H1 (cell line): ENCODE measurements at regions not wholly inside any gene's neighbourhood (a gene's known extent, or its start where the extent isn't known, plus 50 kb on each side); places are given as distances from the start of the nearest gene placed in this dataset.

Experiments
- CTCF ChIA-PET: fragments of 300-600 bp; sonication (Branson Sonifier 250); formaldehyde crosslinking; loops from one replicate; lab custom pipeline; 2021; ENCODE audit not compliant: partially characterized antibody; lab: Charles Lee
- POLR2A ChIA-PET: fragments of 300-600 bp; sonication (Branson Sonifier 250); formaldehyde crosslinking; loops from one replicate; lab custom pipeline; 2021; ENCODE audit warnings: inconsistent platforms; ENCODE audit not compliant: partially characterized antibody; lab: Charles Lee
- DNase-seq, 2 experiments: peaks; one replicate each; pipeline versions ENCODE4 v3.0.0 to v3.0.0-alpha.2; 2010 to 2022; ENCODE audit warnings: low spot score in 2 of 2, low read depth in 1 of 2, mixed read lengths in 1 of 2
- FAIRE-seq: peaks from 2 replicates; lab custom pipeline; 2011; peaks lifted over from hg19 to GRCh38; lab: Jason Lieb, UNC
- H2AFZ ChIP-seq: 2 replicates; pipeline ENCODE4 v1.8.1; 2012; ENCODE audit warnings: low read length, inconsistent platforms
- H2AK5ac ChIP-seq: 2 replicates; pipeline ENCODE4 v1.6.1; 2013; ENCODE audit warnings: low read depth, low read length
- H2BK120ac ChIP-seq: replicated peaks from 2 replicates; pipeline ENCODE3; 2013; ENCODE audit warnings: low read depth, low read length, inconsistent platforms
- H2BK12ac ChIP-seq: 2 replicates; pipeline ENCODE4 v1.6.1; 2013; ENCODE audit warnings: low read depth, low read length
- H2BK15ac ChIP-seq: 2 replicates; pipeline ENCODE4 v1.6.1; 2013; ENCODE audit warnings: low read length
- H2BK20ac ChIP-seq: 2 replicates; pipeline ENCODE4 v1.6.1; 2013; ENCODE audit warnings: low read length
- H2BK5ac ChIP-seq: 2 replicates; pipeline ENCODE4 v1.6.1; 2013; ENCODE audit warnings: low read depth, low read length
- H3K14ac ChIP-seq: 2 replicates; pipeline ENCODE4 v1.6.1; 2013; ENCODE audit warnings: inconsistent platforms; ENCODE audit not compliant: insufficient read length
- H3K18ac ChIP-seq: 2 replicates; pipeline ENCODE4 v1.6.1; 2013; ENCODE audit warnings: low read length; ENCODE audit errors: extremely low read depth
- H3K23ac ChIP-seq: 2 replicates; pipeline ENCODE4 v1.6.1; 2013; ENCODE audit warnings: inconsistent platforms; ENCODE audit not compliant: insufficient read length
- H3K23me2 ChIP-seq: 2 replicates; pipeline ENCODE4 v1.6.1; 2013; ENCODE audit warnings: low read depth, low read length
- H3K27ac ChIP-seq: 2 replicates; pipeline ENCODE4 v1.6.1; 2011; ENCODE audit warnings: low read depth, low read length, inconsistent platforms
- H3K27me3 ChIP-seq, 4 experiments: replicated peaks in 1 of 4; 1 replicate in 1 of 4; 2 replicates in 3 of 4; pipeline versions ENCODE4 v1.6.1 to v1.8.1; 2011 to 2013; ENCODE audit warnings: low read length in 3 of 4, mild to moderate bottlenecking in 3 of 4, inconsistent platforms in 2 of 4, mixed read lengths in 2 of 4, moderate library complexity in 1 of 4; ENCODE audit not compliant: control insufficient read depth in 3 of 4, insufficient read depth in 3 of 4; ENCODE audit errors: extremely low read depth in 1 of 4
- H3K36me3 ChIP-seq, 4 experiments: 2 replicates each; pipeline versions ENCODE4 v1.6.1 to v1.8.1; 2011 to 2013; ENCODE audit warnings: mild to moderate bottlenecking in 4 of 4, low read length in 3 of 4, moderate library complexity in 2 of 4, control low read depth in 1 of 4, inconsistent platforms in 1 of 4; ENCODE audit not compliant: insufficient read depth in 4 of 4, control insufficient read depth in 2 of 4
- H3K4ac ChIP-seq: replicated peaks from 2 replicates; pipeline ENCODE3; 2013; ENCODE audit warnings: low read length, low read depth, mixed read lengths, inconsistent platforms; ENCODE audit not compliant: insufficient read length
- H3K4me1 ChIP-seq, 4 experiments: replicated peaks in 1 of 4; 1 replicate in 1 of 4; 2 replicates in 3 of 4; pipeline versions ENCODE4 v1.6.1 to v1.8.1; 2011 to 2013; ENCODE audit warnings: low read length in 3 of 4, inconsistent platforms in 2 of 4, mixed read lengths in 1 of 4; ENCODE audit not compliant: insufficient read depth in 4 of 4, control insufficient read depth in 3 of 4
- H3K4me2 ChIP-seq, 2 experiments: 2 replicates each; pipeline versions ENCODE4 v1.6.1 to v1.8.1; 2011 to 2013; ENCODE audit warnings: low read depth in 2 of 2, low read length in 2 of 2, control low read depth in 1 of 2, inconsistent platforms in 1 of 2, mild to moderate bottlenecking in 1 of 2; ENCODE audit not compliant: insufficient read depth in 1 of 2
- H3K4me3 ChIP-seq, 4 experiments: fragments of 200-600, 300-600 bp in 1 of 4; sonication (generic), shearing (Covaris generic), sonication (Bioruptor Twin) in 1 of 4; 2 replicates each; pipeline versions ENCODE4 v1.5.1 to v1.8.1; 2011 to 2016; ENCODE audit warnings: low read length in 4 of 4, low read depth in 3 of 4, control low read depth in 2 of 4, inconsistent platforms in 2 of 4, mild to moderate bottlenecking in 2 of 4, mixed read lengths in 1 of 4, moderate library complexity in 1 of 4; ENCODE audit not compliant: insufficient read depth in 2 of 4; ENCODE audit errors: extremely low read depth in 1 of 4
- H3K56ac ChIP-seq: replicated peaks from 2 replicates; pipeline ENCODE3; 2013; ENCODE audit warnings: low read depth, mild to moderate bottlenecking, mixed read lengths, low read length, inconsistent platforms; ENCODE audit not compliant: insufficient read length
- H3K79me1 ChIP-seq: 2 replicates; pipeline ENCODE4 v1.6.1; 2013; ENCODE audit warnings: low read depth, low read length, control low read depth
- H3K79me2 ChIP-seq, 2 experiments: 2 replicates each; pipeline versions ENCODE4 v1.6.1 to v1.8.1; 2012 to 2013; ENCODE audit warnings: low read length in 2 of 2, mild to moderate bottlenecking in 2 of 2, inconsistent platforms in 1 of 2; ENCODE audit not compliant: insufficient read depth in 2 of 2, control insufficient read depth in 1 of 2
- H3K9ac ChIP-seq, 4 experiments: replicated peaks in 1 of 4; 1 replicate in 1 of 4; 2 replicates in 3 of 4; pipeline versions ENCODE4 v1.6.1 to v1.8.1; 2011 to 2013; ENCODE audit warnings: low read depth in 3 of 4, low read length in 3 of 4, control low read depth in 2 of 4, mild to moderate bottlenecking in 2 of 4, moderate library complexity in 2 of 4, inconsistent platforms in 1 of 4; ENCODE audit errors: extremely low read depth in 1 of 4
- H3K9me3 ChIP-seq, 2 experiments: 2 replicates each; pipeline versions ENCODE4 v1.6.1 to v1.8.1; 2012 to 2013; ENCODE audit warnings: mild to moderate bottlenecking in 2 of 2, moderate library complexity in 2 of 2, control low read depth in 1 of 2, inconsistent platforms in 1 of 2, low read depth in 1 of 2, low read length in 1 of 2, mixed read lengths in 1 of 2; ENCODE audit not compliant: insufficient read depth in 2 of 2
- H4K20me1 ChIP-seq, 2 experiments: replicated peaks in 1 of 2; 2 replicates each; pipeline versions ENCODE3 to v1.8.1; 2011 to 2013; ENCODE audit warnings: inconsistent platforms in 2 of 2, low read length in 2 of 2, mild to moderate bottlenecking in 1 of 2; ENCODE audit not compliant: insufficient read depth in 2 of 2, control insufficient read depth in 1 of 2
- H4K5ac ChIP-seq: 2 replicates; pipeline ENCODE4 v1.6.1; 2013; ENCODE audit warnings: low read length, low read depth, mixed read lengths, inconsistent platforms; ENCODE audit not compliant: insufficient read length
- H4K8ac ChIP-seq: 2 replicates; pipeline ENCODE4 v1.8.0; 2013; ENCODE audit warnings: mild to moderate bottlenecking, moderate library complexity, low read length, inconsistent platforms; ENCODE audit not compliant: insufficient read depth; ENCODE audit errors: extremely low read depth
- H4K91ac ChIP-seq: replicated peaks from 2 replicates; pipeline ENCODE3; 2013; ENCODE audit warnings: low read length, mixed read lengths, inconsistent platforms; ENCODE audit not compliant: insufficient read length
- BCL11A ChIP-seq, 2 experiments: IDR thresholded peaks; one replicate each; pipeline ENCODE4 v1.6.1; 2011; ENCODE audit warnings: low read depth in 2 of 2, low read length in 2 of 2, mild to moderate bottlenecking in 2 of 2
- CTCF ChIP-seq, 3 experiments: IDR thresholded peaks; 1 replicate in 2 of 3; 2 replicates in 1 of 3; pipeline versions ENCODE4 v1.5.1 to v1.6.1; 2011; ENCODE audit warnings: low read length in 3 of 3, mild to moderate bottlenecking in 3 of 3, inconsistent platforms in 2 of 3, low read depth in 1 of 3, moderate library complexity in 1 of 3; ENCODE audit not compliant: insufficient read depth in 1 of 3; ENCODE audit errors: control extremely low read depth in 1 of 3
- EGR1 ChIP-seq: IDR thresholded peaks from 2 replicates; pipeline ENCODE4 v1.6.1; 2011; ENCODE audit warnings: low read depth, low read length, borderline replicate concordance
- FOSL1 ChIP-seq: IDR thresholded peaks from 2 replicates; pipeline ENCODE4 v1.6.1; 2011; ENCODE audit warnings: mild to moderate bottlenecking, low read depth, low read length, moderate library complexity; ENCODE audit not compliant: insufficient read depth
- GTF2F1 ChIP-seq: IDR thresholded peaks from 2 replicates; pipeline ENCODE4 v1.6.1; 2012; ENCODE audit warnings: low read depth, low read length, improper control_type of control experiment, borderline replicate concordance
- JUND ChIP-seq: IDR thresholded peaks from 2 replicates; pipeline ENCODE4 v1.6.1; 2011; ENCODE audit warnings: mild to moderate bottlenecking, improper control_type of control experiment, low read length
- PHF8 ChIP-seq: fragments of 200-600 bp; sonication (generic); conservative IDR thresholded peaks from 2 replicates; pipeline ENCODE4 v1.7.1; 2012; ENCODE audit warnings: low read depth, mild to moderate bottlenecking, inconsistent platforms, low read length, moderate library complexity
- SIX5 ChIP-seq: IDR thresholded peaks from 2 replicates; pipeline ENCODE4 v1.6.1; 2011; ENCODE audit warnings: mild to moderate bottlenecking, low read depth, low read length
- TEAD4 ChIP-seq: IDR thresholded peaks from 2 replicates; pipeline ENCODE4 v1.6.1; 2012; ENCODE audit warnings: low read depth, low read length, inconsistent platforms, mixed read lengths
- WGBS, 2 experiments: shearing (Covaris generic) in 1 of 2; methylation state at CpG; one replicate each; pipeline versions ENCODE4 v1.1.6 to v1.1.7; 2013 to 2015; ENCODE audit warnings: low lambda C conversion rate in 2 of 2, mixed read lengths in 2 of 2, inconsistent platforms in 1 of 2, low coverage in 1 of 2, missing lambda C conversion rate in 1 of 2; ENCODE audit not compliant: insufficient replicate concordance in 2 of 2, insufficient coverage in 1 of 2, insufficient read length in 1 of 2; ENCODE audit errors: extremely low coverage in 1 of 2, missing lambda C conversion rate in 1 of 2; 5-methylcytosine and 5-hydroxymethylcytosine counted together
- TF ChIP-seq, protein P1 (sequence below): IDR thresholded peaks from 2 replicates; pipeline ENCODE4 v1.6.1; 2012; ENCODE audit warnings: low read length, inconsistent platforms

- H3K56ac ChIP-seq: no peak overlapping the region
- H3K9me3 ChIP-seq: no peaks in the 10 kb centered on the region
- 88% methylated on average over 5 of the region's 5 CpGs; no CpG with 5 or more reads in 1 of the 2 experiments for WGBS, 2 experiments
- H3K4me2 ChIP-seq: no peak overlapping the region
- FAIRE-seq (no peak), DNase-seq (no peak)
- CTCF ChIA-PET: interaction anchor here (0.5 to 2.0 kb wide), 4 partner anchors 10 to 521 kb away, joined by 3 to 4 read pairs (median 4); no protein-coding TSS in a partner anchor
- H2BK5ac ChIP-seq: no peak overlapping the region
- no peak overlapping the region for H4K5ac ChIP-seq
- H3K14ac ChIP-seq: no peak overlapping the region
- no peaks in the 10 kb centered on the region for H4K20me1 ChIP-seq
- no peak overlapping the region for H3K4ac ChIP-seq
- H2AFZ ChIP-seq: no peak overlapping the region
- H3K4me1 ChIP-seq: no peaks in the 10 kb centered on the region
- H3K79me2 ChIP-seq: no peaks in the 10 kb centered on the region
- no peak overlapping the region for H4K91ac ChIP-seq
- H3K23ac ChIP-seq: no peak overlapping the region
- H3K27ac ChIP-seq: no peak overlapping the region
- no peak overlapping the region for H3K18ac ChIP-seq
- no peak overlapping the region for H2BK15ac ChIP-seq
- H2AK5ac ChIP-seq: no peak overlapping the region
- H3K23me2 ChIP-seq: no peaks in the 10 kb centered on the region
- no peak overlapping the region for H2BK12ac ChIP-seq
- no peaks in the 10 kb centered on the region for H3K27me3 ChIP-seq
- H3K9ac ChIP-seq: no peak overlapping the region
- no peak overlapping the region for H2BK20ac ChIP-seq
- H3K36me3 ChIP-seq: no peaks in the 10 kb centered on the region
- no peak overlapping the region for H3K4me3 ChIP-seq
- no peak overlapping the region for H2BK120ac ChIP-seq
- H3K79me1 ChIP-seq: no peaks in the 10 kb centered on the region
- no peak overlapping the region for H4K8ac ChIP-seq
- POLR2A ChIA-PET: no interaction called here
- TF ChIP-seq PHF8 (no peak), FOSL1 (no peak), GTF2F1 (no peak), CTCF (IDR thresholded peaks at IDR 0.05; ENCODE audit: control extremely low read depth in 1 of 3, insufficient read depth in 1 of 3, low read depth in 1 of 3, low read length in 3 of 3) (no peak), SIX5 (no peak), JUND (no peak), EGR1 (no peak), BCL11A (IDR thresholded peaks at IDR 0.05; ENCODE audit: low read depth in 2 of 2, low read length in 2 of 2) (no peak), TEAD4 (no peak)
- TF ChIP-seq, protein P1, sequence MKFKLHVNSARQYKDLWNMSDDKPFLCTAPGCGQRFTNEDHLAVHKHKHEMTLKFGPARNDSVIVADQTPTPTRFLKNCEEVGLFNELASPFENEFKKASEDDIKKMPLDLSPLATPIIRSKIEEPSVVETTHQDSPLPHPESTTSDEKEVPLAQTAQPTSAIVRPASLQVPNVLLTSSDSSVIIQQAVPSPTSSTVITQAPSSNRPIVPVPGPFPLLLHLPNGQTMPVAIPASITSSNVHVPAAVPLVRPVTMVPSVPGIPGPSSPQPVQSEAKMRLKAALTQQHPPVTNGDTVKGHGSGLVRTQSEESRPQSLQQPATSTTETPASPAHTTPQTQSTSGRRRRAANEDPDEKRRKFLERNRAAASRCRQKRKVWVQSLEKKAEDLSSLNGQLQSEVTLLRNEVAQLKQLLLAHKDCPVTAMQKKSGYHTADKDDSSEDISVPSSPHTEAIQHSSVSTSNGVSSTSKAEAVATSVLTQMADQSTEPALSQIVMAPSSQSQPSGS: no peak
Measured at GRCh38 chr4:83722730-83723269, 186.9 kb downstream of the GPAT3 start.
